Stomach (tissue), 4 donors: ENCODE measurements at regions not wholly inside any gene's neighbourhood (a gene's known extent, or its start where the extent isn't known, plus 50 kb on each side); places are given as distances from the start of the nearest gene placed in this dataset.

Experiments used
- EP300 ChIP-seq: sonication (generic); formaldehyde crosslinking; IDR thresholded peaks from one replicate; pipeline ENCODE4 v1.6.1; 2017; ENCODE audit warnings: antibody characterized with exemption
- POLR2A ChIP-seq, 4 donors: fragments of 450-650 bp; IDR thresholded peaks; one replicate each; pipeline ENCODE4 v1.6.1; 2016; ENCODE audit warnings: antibody characterized with exemption in 4 of 4, control low read depth in 2 of 4, mild to moderate bottlenecking in 1 of 4, moderate library complexity in 1 of 4
- POLR2AphosphoS5 ChIP-seq, 3 donors: sonication (generic); formaldehyde crosslinking; IDR thresholded peaks; one replicate each; pipeline ENCODE4 v1.6.1; 2016; ENCODE audit warnings: antibody characterized with exemption in 3 of 3
- TF ChIP-seq, protein P1 (sequence below), 7 experiments: fragments of 450-650 bp in 4 of 7; fragments of 200-600 bp in 3 of 7; sonication (generic) in 3 of 7; IDR thresholded peaks; one replicate each; pipeline ENCODE4 v1.5.1; 2016 to 2019; ENCODE audit warnings: antibody characterized with exemption in 7 of 7, control low read depth in 2 of 7, mild to moderate bottlenecking in 1 of 7

DNA sequence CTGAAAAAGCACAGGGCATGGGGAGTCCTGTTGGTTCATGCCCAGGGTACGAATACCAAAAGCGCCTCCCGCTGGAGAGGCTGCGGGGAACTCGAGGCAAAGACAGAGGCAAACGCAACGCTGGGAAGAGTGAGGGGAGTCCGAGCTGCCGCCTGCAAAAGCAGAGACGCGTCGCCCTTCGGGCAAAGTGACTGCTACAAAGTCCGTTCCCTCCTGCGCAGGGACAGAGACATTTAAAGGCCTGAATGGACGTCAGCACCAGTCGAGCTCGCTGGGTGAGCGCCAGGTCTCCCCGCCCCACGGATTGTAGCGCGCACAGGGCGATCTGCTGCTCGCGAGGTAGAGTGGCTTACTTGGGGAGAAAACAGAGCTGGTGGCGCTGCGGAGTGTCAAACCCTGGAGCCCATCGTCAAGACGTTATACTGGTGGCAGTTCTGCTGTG lies 732.8 kb downstream of the ZWINT start:
- TF ChIP-seq, protein P1, sequence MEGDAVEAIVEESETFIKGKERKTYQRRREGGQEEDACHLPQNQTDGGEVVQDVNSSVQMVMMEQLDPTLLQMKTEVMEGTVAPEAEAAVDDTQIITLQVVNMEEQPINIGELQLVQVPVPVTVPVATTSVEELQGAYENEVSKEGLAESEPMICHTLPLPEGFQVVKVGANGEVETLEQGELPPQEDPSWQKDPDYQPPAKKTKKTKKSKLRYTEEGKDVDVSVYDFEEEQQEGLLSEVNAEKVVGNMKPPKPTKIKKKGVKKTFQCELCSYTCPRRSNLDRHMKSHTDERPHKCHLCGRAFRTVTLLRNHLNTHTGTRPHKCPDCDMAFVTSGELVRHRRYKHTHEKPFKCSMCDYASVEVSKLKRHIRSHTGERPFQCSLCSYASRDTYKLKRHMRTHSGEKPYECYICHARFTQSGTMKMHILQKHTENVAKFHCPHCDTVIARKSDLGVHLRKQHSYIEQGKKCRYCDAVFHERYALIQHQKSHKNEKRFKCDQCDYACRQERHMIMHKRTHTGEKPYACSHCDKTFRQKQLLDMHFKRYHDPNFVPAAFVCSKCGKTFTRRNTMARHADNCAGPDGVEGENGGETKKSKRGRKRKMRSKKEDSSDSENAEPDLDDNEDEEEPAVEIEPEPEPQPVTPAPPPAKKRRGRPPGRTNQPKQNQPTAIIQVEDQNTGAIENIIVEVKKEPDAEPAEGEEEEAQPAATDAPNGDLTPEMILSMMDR (IDR thresholded peaks at IDR 0.05) = no peak
- no peak for TF ChIP-seq POLR2A (IDR thresholded peaks at IDR 0.05)
- TF ChIP-seq POLR2AphosphoS5 (IDR thresholded peaks at IDR 0.05) = no peak
- TF ChIP-seq EP300 = no peak
